Lung (tissue), 11 donors: ENCODE measurements at regions not wholly inside any gene's neighbourhood (a gene's known extent, or its start where the extent isn't known, plus 50 kb on each side); places are given as distances from the start of the nearest gene placed in this dataset.
A peak's percentile ranks its signal among the peaks of the same experiment; 100 is the strongest.

ENCODE experiments used
- ATAC-seq: fragments of 200-7000 bp; cut with Tn5 transposase; one replicate; pipeline ENCODE4 v1.9.1; 2020; ENCODE audit warnings: moderate number of reproducible peaks; ENCODE audit not compliant: insufficient read depth, low FRiP score
- DNase-seq, 3 donors: peaks; one replicate each; pipeline ENCODE4 v3.0.0-alpha.2; 2013 to 2017
- H3K27ac ChIP-seq, 2 donors: one replicate each; pipeline ENCODE4 v1.5.1; 2013; ENCODE audit warnings: mild to moderate bottlenecking in 2 of 2, moderate library complexity in 2 of 2, control low read depth in 1 of 2, inconsistent platforms in 1 of 2, low read depth in 1 of 2, low read length in 1 of 2
- H3K27me3 ChIP-seq, 3 donors: one replicate each; pipeline ENCODE4 v1.5.1; 2013; ENCODE audit warnings: low read length in 2 of 3; ENCODE audit not compliant: control insufficient read depth in 3 of 3, insufficient read depth in 3 of 3
- H3K36me3 ChIP-seq, 4 donors: one replicate each; pipeline ENCODE4 v1.5.1; 2013; ENCODE audit warnings: low read length in 4 of 4, mild to moderate bottlenecking in 1 of 4, moderate library complexity in 1 of 4; ENCODE audit not compliant: control insufficient read depth in 4 of 4, insufficient read depth in 4 of 4
- H3K4me1 ChIP-seq, 5 donors: one replicate each; pipeline ENCODE4 v1.5.1; 2013; ENCODE audit warnings: low read length in 5 of 5, mild to moderate bottlenecking in 2 of 5, moderate library complexity in 1 of 5; ENCODE audit not compliant: control insufficient read depth in 5 of 5, insufficient read depth in 5 of 5
- H3K4me3 ChIP-seq: one replicate; pipeline ENCODE4 v1.5.1; 2013; ENCODE audit warnings: mild to moderate bottlenecking, control low read depth, moderate library complexity
- H3K9ac ChIP-seq, 2 donors: one replicate each; pipeline ENCODE4 v1.5.1; 2013; ENCODE audit warnings: low read length in 2 of 2, control low read depth in 1 of 2; ENCODE audit not compliant: insufficient read depth in 1 of 2
- H3K9me3 ChIP-seq, 4 donors: one replicate each; pipeline ENCODE4 v1.5.1; 2013; ENCODE audit warnings: low read length in 3 of 4, mild to moderate bottlenecking in 1 of 4, moderate library complexity in 1 of 4; ENCODE audit not compliant: control insufficient read depth in 4 of 4, insufficient read depth in 3 of 4
- WGBS, 2 donors: extraction: QIAGEN DNeasy Blood & Tissue Kit; methylation state at CpG; one replicate each; pipeline ENCODE4 v1.1.7; 2013; 5-methylcytosine and 5-hydroxymethylcytosine counted together
- TF ChIP-seq, protein P1 (sequence below): IDR thresholded peaks from 2 replicates; pipeline ENCODE4 v1.5.1; 2012; ENCODE audit warnings: mild to moderate bottlenecking; ENCODE audit errors: control extremely low read depth, extremely low read depth
- donor health status: control.
- donor health status: control.
- donor health status: Bipolar disorder and iron deficiency.
- donor health status: healthy.
- donor health status: DM: yes; HTN: yes; CAD: no.

DNA sequence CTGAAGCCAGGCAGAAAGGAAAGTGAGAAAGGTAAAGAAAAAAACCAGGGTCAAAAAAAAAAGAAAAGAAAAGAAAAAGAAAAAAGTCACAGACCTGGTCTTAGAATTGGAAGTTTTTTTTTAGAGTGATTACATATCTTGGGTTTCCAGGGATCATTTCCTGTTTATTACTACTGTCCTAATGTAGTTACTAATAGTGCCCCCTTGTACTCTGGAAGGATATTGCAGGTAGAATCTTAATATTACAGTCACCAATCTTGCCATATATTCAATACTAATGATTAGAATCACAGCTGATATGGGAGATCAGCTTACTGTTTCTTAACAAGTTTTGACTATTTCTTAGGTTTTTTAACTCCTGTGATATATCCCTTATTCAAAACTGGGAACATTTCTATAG lies 543.2 kb upstream of the CDH6 start:
- TF ChIP-seq, protein P1, sequence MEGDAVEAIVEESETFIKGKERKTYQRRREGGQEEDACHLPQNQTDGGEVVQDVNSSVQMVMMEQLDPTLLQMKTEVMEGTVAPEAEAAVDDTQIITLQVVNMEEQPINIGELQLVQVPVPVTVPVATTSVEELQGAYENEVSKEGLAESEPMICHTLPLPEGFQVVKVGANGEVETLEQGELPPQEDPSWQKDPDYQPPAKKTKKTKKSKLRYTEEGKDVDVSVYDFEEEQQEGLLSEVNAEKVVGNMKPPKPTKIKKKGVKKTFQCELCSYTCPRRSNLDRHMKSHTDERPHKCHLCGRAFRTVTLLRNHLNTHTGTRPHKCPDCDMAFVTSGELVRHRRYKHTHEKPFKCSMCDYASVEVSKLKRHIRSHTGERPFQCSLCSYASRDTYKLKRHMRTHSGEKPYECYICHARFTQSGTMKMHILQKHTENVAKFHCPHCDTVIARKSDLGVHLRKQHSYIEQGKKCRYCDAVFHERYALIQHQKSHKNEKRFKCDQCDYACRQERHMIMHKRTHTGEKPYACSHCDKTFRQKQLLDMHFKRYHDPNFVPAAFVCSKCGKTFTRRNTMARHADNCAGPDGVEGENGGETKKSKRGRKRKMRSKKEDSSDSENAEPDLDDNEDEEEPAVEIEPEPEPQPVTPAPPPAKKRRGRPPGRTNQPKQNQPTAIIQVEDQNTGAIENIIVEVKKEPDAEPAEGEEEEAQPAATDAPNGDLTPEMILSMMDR, result no peak
- Histone ChIP-seq H3K36me3 (no peaks in the 10 kb centered on the region), H3K4me1 (no peaks in the 10 kb centered on the region), H3K9ac (no peak overlapping the region), H3K4me3 (no peak overlapping the region), H3K27ac (no peak overlapping the region), H3K9me3 (no peaks in the 10 kb centered on the region), H3K27me3 (no peaks in the 10 kb centered on the region)
- no peak for DNase-seq
- no peak for ATAC-seq

DNA sequence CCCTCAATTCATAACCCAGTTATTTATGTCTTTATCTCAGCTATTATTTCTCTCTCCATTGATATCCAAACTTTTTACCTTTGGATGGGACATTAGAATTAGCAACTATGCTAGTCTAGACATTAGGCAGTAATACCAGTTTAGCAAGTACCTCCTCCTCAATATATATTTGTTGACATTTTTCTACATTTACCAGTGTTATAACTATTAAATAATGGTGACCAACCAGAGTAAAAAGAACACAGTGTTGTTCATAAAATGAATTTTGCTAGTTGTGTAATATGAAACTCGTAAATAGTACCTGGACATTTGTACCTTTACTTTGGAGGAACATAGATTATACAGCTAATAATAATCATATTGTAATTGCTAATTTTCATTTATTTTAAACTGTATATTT lies 554.6 kb upstream of the CDH6 start:
- WGBS, 2 donors, result 74 to 75% methylated on average over 1 of the region's 1 CpG
- no peak for DNase-seq
- H3K27me3 ChIP-seq, result no peaks in the 10 kb centered on the region
- H3K27ac ChIP-seq, result no peak overlapping the region
- ATAC-seq, result no peak
- H3K4me1 ChIP-seq, result no peaks in the 10 kb centered on the region
- TF ChIP-seq, protein P1, result no peak
- peaks cover 0 to 2% (median 0%) of the 10 kb centered on the region in 4 donors for H3K9me3 ChIP-seq
- H3K9ac ChIP-seq, result no peak overlapping the region
- H3K36me3 ChIP-seq, result no peaks in the 10 kb centered on the region
- H3K4me3 ChIP-seq, result no peak overlapping the region

DNA sequence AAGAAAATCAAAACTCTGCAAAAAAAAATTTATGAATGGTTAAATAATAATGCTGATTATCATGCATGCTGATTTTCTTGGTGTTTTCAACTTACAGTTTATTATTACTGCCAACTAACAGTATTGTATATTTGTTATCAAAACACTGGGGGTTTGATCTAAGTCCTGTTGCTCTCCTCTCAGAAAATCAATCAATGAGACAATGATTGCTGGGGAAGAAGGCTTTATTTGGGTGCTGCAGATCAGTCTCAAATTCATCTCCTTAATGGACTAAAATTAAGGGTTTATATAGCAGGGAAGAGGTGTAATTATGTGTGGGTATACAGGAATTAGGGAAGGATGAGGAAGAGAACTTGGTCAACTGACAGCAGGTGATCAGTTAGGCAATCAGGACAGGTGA lies 565.5 kb upstream of the CDH6 start:
- Histone ChIP-seq H3K9me3 (peaks cover 0 to 2% (median 0%) of the 10 kb centered on the region in 4 donors), H3K27me3 (no peaks in the 10 kb centered on the region), H3K9ac (no peak overlapping the region), H3K4me1 (no peaks in the 10 kb centered on the region), H3K36me3 (no peaks in the 10 kb centered on the region), H3K4me3 (no peak overlapping the region), H3K27ac (no peak overlapping the region)
- ATAC-seq, result no peak
- TF ChIP-seq, protein P1, result no peak
- no peak for DNase-seq

DNA sequence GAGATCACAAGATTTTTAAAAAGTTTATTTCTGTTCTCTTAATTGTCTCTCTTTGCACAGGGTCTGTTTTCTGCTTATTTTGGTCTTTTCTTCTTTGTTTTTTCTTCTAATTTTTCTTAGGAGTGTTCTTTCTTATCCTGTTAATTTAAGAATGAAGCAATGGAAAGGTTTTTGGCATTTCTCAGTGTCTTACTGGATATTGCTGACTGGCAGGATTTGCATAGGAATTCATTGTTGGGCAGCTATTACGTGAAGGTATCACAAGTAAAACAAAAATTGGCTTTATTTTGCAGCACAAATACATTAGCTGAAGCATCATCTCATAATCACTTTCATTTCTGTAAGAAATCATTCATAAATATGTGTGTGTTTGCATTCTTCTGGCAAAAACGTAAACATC lies 566.9 kb upstream of the CDH6 start:
- TF ChIP-seq, protein P1, result no peak

More for the DNA sequence above, 566.9 kb upstream of the CDH6 start:
- Histone ChIP-seq H3K27ac (no peak overlapping the region), H3K9me3 (peaks cover 0 to 2% (median 0%) of the 10 kb centered on the region in 4 donors), H3K9ac (no peak overlapping the region), H3K36me3 (no peaks in the 10 kb centered on the region), H3K4me1 (no peaks in the 10 kb centered on the region), H3K4me3 (no peak overlapping the region), H3K27me3 (no peaks in the 10 kb centered on the region)
- ATAC-seq (no peak), DNase-seq (peak in 1 of 3 donors; percentile 5)
- 66 to 72% methylated on average over 2 of the region's 2 CpGs for WGBS, 2 donors
